Gastroesophageal sphincter (tissue), 3 donors: ENCODE measurements at regions not wholly inside any gene's neighbourhood (a gene's known extent, or its start where the extent isn't known, plus 50 kb on each side); places are given as distances from the start of the nearest gene placed in this dataset.

Experiments
- POLR2A ChIP-seq, 2 donors: fragments of 450-650 bp; IDR thresholded peaks; one replicate each; pipeline ENCODE4 v1.6.1; 2017; ENCODE audit warnings: antibody characterized with exemption in 2 of 2, mild to moderate bottlenecking in 2 of 2, moderate library complexity in 1 of 2
- TF ChIP-seq, protein P1 (sequence below), 4 experiments: fragments of 200-600 bp in 2 of 4; fragments of 450-650 bp in 2 of 4; sonication (generic) in 1 of 4; IDR thresholded peaks; one replicate each; pipeline ENCODE4 v1.5.1; 2017 to 2019; ENCODE audit warnings: antibody characterized with exemption in 4 of 4, mild to moderate bottlenecking in 2 of 4, moderate library complexity in 2 of 4

GRCh38 chr13:40439928-40440327, 226.5 kb downstream of the FOXO1 start:
- TF ChIP-seq POLR2A (IDR thresholded peaks at IDR 0.05) = no peak
- TF ChIP-seq, protein P1, sequence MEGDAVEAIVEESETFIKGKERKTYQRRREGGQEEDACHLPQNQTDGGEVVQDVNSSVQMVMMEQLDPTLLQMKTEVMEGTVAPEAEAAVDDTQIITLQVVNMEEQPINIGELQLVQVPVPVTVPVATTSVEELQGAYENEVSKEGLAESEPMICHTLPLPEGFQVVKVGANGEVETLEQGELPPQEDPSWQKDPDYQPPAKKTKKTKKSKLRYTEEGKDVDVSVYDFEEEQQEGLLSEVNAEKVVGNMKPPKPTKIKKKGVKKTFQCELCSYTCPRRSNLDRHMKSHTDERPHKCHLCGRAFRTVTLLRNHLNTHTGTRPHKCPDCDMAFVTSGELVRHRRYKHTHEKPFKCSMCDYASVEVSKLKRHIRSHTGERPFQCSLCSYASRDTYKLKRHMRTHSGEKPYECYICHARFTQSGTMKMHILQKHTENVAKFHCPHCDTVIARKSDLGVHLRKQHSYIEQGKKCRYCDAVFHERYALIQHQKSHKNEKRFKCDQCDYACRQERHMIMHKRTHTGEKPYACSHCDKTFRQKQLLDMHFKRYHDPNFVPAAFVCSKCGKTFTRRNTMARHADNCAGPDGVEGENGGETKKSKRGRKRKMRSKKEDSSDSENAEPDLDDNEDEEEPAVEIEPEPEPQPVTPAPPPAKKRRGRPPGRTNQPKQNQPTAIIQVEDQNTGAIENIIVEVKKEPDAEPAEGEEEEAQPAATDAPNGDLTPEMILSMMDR (IDR thresholded peaks at IDR 0.05) = no peak
